ENCODE measurements at regions not wholly inside any gene's neighbourhood (a gene's known extent, or its start where the extent isn't known, plus 50 kb on each side); places are given as distances from the start of the nearest gene placed in this dataset.

DNA sequence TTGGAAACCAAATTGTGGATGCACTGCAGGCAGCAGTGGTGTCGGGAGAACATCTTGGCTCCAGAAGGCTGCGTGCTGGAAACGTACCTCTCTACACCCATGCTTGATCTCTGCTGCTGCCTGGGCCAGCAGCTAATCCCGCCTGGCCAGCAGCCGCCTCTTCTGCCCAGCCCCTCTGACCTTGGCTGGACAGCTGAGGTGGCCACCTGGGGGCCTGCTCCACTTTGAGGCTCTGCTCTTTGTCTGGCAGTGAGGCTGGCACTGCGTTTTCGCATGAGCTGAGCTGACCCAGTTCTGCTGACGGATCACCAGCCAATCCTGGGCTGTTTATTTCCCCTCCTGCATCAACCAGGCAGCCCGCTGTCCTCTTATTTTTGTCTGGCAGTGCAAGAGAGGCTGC, 154.9 kb downstream of the TENT4A start:
- DNase-seq (ENCODE audit: low read depth in 2 of 2) = no peak

DNA sequence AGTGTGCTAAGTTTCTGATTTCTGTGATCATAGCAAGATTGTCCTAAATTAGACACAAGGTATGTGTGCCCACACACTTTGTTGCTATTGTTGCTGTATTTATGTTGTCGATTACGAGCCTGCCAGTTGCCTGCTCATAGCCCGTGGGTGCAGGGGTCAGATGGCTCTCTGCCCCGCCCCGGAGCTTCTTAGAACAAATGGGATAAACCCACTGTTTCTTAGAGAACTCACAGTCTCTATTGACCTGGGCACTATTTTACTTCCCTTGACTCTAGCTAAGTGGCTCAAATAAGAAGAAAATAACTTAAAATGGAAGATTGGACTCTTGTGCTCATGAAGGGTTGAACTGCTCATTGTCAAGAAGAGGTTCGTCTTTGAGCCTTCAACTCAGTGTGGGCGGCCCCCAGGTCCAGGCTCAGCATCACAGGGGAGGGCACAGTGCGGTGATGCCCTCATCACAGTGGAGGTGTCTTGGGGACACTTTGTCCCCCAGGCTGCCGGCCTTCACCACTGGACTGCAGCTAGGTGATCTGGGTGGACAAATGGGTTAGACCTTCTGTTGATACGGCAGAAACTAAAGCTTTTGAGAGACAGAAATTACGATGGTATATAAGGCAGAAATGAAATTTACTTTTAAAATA, 155.5 kb downstream of the TENT4A start:
- DNase-seq (ENCODE audit: low read depth in 2 of 2) = no peak

DNA sequence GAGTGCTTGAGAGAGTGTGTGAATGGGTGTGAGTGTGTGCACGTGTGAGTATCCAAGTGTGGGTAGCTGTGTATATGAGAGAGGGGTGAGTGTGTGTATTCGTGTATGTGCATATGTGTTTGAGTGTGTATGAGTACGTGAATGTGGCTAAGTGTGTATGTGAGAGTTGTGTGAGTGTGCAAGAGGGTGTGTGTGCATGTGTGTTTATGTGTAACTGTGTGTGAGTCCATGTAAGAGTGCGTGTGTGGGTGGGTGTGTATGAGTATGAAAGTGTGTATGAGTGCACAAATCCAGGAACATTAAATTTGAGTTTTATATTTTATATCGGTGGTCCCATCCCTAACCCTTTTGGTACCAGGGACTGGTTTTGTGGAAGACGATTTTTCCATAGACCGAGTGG, 156.4 kb downstream of the TENT4A start:
- DNase-seq (ENCODE audit: low read depth in 2 of 2) = no peak

DNA sequence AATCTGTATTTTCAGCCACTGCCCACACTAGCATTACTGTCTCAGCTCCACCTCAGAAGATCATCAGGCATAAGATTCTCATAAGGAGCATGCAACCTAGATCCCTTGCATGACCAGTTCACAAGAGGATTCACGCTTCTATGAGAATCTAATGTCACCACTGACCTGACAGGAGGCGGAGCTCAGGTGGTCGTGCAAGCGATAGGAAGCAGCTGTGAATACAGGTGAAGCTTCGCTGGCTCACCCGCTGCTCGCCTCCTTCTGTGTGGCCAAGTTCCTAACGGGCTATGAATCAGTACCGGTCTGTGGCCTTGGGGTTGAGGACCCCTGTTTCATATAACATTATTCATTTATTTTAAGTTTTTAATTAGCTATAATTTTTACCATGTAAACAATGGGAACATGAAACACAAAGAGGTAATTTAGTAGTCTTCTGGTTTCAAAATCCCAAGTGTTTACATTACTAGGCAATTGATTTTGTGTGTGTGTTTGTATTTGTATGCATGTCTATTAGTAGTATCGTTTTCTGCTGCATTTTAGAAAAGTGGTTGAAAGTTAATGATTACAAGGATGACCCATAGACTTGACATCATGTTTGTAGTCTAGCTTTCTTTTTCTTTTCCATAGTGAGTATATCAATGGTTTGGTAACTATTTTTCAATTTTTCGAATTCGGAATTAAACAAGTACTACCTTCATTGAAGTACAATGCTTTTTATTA, 159.4 kb downstream of the TENT4A start:
- DNase-seq (ENCODE audit: low read depth in 2 of 2) = no peak

- no peak for DNase-seq (ENCODE audit: low read depth in 2 of 2)
These were observed 160.1 kb downstream of the TENT4A start for GRCh38 chr5:6873359-6873758.

DNA sequence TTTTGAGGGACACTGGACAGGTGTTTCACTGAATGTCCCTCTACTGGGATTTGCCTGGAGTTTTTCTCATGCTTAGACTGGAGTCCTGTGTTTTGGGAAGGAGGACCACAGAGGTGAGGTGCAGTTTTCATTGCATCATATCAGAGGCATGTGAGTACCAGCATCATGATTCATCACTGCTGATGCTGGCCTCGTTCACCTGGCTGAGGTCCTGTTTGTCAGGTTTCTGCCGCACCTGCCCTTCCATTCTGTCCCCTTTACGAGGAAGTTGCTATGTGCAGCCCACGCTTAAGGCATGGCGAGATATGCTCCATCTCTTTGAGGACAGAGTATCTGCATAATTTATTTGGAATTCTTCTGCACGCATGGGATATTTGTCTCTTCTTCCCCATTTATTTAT, 162.1 kb downstream of the TENT4A start:
- DNase-seq (ENCODE audit: low read depth in 2 of 2) = no peak

DNA sequence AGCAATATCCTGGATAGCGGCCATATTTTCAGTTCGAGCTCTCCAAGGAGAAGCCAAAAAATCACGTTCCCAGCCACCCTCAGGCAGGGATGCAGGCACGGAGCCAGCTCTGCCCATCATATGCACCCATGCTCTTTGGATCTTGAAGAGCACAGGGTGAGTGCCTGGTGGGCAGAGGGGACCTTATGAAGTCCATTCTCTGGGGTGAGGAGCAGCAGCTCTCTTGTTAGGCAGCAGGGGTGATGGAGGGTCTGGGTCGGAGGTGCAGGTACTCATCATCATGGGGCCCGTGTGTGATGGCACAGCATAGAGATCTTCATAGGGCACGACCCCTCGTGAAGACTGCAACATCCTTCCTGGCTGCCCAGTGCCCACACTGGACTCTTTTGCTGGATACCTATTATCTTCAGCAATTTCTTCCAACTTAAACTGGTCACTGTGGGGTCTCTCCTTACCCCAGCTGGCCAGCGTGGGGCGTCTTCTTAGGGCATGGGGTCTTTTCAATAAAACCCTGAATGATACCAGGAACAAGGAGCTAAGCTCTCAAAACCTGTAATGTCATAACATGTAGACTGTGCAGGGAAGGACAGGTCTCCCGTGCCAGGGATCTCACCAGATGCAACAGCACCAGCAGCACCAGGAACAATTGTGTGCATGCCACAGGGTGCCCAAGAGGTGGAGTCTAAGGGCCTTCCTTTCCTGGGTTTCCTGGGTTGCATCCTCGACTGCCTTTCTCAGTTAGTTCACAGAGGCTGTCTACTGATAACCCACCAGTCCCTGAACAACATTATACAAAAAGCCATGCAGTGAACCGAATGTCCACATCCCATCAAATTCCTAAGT, 165.0 kb downstream of the TENT4A start:
- no peak for DNase-seq (ENCODE audit: low read depth in 2 of 2)

DNA sequence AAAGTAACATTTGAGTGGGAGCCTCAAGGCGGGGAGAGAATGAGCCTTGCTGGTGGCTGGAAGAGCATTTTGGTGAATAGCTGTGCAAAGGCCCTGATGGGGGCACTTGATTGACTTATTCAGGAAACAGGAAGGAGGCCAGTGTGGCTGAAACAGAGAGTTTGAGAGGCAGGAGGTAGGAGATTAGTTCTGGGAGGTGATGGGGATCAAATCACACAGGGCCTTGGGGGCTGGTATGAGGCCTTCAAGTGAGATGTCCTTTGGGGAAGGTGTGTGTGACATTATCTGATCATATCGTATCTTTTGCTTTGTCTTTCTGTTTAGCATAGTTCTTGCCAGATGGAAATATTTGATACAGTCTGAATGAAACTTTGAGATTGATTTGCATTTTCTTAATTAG, 172.3 kb downstream of the TENT4A start:
- no peak for DNase-seq (ENCODE audit: low read depth in 2 of 2)

- no peak for DNase-seq (ENCODE audit: low read depth in 2 of 2)
These were observed 173.6 kb downstream of the TENT4A start for GRCh38 chr5:6886866-6887265.

DNA sequence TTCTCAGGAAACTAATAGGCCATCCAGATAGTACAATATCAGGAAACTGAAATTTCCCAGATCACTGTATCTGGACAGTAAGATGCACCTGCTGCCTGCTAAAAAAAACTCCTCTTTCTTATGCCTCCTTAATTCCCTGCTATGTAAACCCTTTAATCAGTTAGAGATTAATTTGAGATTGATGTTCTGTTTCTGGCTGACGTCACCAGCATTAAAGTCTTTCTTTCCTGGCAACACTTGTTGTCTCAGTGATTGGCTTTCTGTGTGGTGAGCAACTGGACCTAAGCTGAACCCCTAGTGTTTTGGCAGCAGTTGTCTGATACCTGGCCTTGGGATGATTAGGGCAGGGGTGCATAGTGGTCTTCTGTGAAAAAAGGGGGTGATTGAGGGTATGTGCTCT, 175.8 kb downstream of the TENT4A start:
- no peak for DNase-seq (ENCODE audit: low read depth in 2 of 2)

GRCh38 chr5:6899221-6899620, 186.0 kb downstream of the TENT4A start:
- DNase-seq (ENCODE audit: low read depth in 2 of 2) = no peak

DNA sequence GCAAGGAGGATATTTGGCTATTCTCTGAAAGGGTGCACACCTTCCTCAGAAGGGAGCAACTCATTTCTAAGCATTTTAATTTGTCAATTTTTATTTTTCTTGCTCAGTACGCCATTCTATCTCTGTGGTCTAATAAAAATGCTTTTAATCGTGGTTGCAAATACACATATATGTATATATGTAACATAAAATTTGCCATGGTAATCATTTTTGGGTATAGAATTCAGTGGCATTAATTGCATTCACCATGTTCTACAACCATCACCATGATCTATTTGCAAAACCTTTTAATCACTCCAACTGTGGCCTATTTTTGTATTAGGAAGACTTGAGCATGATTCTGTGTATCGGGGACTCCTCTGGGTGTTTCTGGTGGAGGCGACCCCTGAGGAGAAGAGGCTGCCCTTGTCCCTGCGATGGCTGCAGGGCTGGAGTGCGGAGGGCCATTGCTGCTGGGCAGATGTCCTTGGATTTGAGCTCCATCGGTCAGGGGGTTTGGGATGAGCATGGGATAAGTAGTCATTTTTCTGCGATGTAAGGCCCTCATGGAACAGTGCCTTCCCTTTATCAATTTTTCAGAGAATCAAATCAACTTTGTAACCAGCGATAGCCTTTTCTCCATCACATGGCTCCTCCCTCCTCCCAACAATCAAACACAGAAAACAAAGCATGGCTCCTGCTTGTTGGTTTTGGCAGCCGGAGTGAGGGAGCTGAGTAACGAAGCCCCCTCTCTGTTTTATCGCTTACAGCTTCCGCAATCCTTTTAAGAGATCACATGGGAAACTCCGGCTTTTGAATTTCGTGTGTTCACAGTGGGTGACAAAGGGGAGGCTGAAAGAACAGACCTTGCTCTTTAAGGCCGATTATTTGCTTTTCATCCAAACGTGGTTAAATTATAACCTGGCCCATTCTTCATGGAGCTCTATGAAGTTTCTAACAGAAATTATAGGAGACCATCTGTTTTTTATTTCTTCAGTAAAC, 187.3 kb downstream of the TENT4A start:
- no peak for DNase-seq (ENCODE audit: low read depth in 2 of 2)

DNA sequence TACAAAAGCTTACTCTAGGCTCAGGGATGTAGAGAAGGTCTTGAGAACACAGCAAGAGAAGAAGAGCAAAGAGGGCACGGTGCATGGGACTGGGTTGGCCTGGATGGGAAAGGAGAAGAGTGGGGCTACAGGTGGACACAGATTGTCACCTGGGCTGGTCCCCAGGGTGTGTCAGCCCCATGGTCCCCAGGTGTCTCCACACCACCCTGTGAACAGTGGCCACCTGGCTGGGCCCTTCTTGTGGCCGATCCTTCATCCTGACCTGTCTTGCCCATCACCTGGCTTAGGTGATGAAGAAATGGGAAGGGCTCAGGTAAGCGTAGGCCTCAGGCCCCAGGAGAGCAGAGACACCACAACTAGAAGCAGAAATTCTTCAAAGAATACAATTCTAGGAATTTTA, 188.9 kb downstream of the TENT4A start:
- DNase-seq (ENCODE audit: low read depth in 2 of 2) = no peak

DNA sequence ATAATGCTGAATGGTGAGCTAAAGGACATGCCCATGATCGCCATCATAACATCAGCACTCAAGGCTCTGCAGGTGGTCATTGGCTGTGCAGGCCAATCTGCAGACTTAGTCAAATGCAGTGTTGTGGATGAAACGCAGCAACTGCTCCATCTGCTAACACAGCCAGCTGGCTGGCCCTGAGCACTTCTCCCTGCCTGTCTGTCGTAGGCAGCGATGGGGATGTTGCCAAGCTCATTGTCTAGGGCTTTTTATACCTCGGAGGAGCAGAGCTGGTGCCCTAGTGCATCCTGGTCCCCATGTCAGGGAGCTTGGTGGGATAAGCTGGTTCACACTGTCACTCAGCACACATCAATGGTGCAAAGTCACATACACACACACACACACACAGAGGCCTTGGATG, 189.4 kb downstream of the TENT4A start:
- DNase-seq (ENCODE audit: low read depth in 2 of 2) = no peak

GRCh38 chr5:6903934-6904333, 190.7 kb downstream of the TENT4A start:
- no peak for DNase-seq (ENCODE audit: low read depth in 2 of 2)

- DNase-seq (ENCODE audit: low read depth in 2 of 2) = no peak
These were observed 191.6 kb downstream of the TENT4A start for GRCh38 chr5:6904860-6905259.

- no peak for DNase-seq (ENCODE audit: low read depth in 2 of 2)
These were observed 192.2 kb downstream of the TENT4A start for GRCh38 chr5:6905423-6905822.

DNA sequence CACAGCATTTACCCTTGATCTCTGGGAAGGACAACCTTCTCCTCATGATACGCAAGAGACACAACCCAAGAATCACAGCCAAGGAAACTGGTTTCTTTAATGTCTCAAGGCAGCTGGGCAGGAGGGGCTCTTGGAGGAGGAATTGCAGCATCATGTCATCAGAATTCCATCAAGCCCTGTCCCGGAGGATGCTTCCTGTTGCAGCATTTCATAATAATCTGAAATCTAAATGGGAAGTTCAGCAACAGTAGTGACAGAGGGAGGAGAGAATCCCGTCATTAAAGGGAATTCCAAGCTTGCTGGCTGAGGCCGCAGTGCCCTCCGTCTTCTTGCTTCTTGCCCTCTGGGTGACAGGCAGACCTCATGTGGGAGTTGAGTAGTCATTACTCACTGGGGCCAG, 192.7 kb downstream of the TENT4A start:
- no peak for DNase-seq (ENCODE audit: low read depth in 2 of 2)

- DNase-seq (ENCODE audit: low read depth in 2 of 2) = no peak
These were observed 194.2 kb downstream of the TENT4A start for GRCh38 chr5:6907320-6907918.

DNA sequence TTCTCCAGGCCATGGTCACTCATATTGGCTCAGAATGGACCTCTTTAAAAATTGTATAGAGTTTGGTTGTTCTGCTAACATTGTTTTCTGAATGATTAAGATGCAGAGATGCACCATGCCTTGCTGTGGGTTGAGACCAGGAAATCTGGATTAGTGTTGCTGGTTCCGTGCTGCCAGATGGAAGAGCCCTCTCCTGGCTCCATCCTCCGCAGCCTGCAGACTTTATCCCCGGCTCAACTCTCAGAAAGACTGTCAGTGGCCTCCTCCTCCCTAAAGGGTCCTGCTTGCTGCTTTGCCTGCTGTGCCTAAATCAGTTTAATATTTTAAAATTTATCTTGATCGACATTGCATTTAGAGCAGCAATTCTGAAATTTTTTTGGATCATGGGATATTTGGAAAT, 196.7 kb downstream of the TENT4A start:
- DNase-seq (ENCODE audit: low read depth in 2 of 2) = no peak

GRCh38 chr5:6910950-6911349, 197.7 kb downstream of the TENT4A start:
- no peak for DNase-seq (ENCODE audit: low read depth in 2 of 2)
